GM21360 (cell line): ENCODE measurements at regions not wholly inside any gene's neighbourhood (a gene's known extent, or its start where the extent isn't known, plus 50 kb on each side); places are given as distances from the start of the nearest gene placed in this dataset.
"Not testable (repeated sequence)": the region's sequence is repeated elsewhere in the genome, so short reads cannot be mapped to it uniquely, and the experiment has no call there.

Experiments
- ATAC-seq: cut with Tn5 transposase; IDR thresholded peaks from one replicate; pipeline ENCODE4 v1.9.1; 2021; ENCODE audit warnings: mild to moderate bottlenecking, moderate library complexity; ENCODE audit not compliant: unreplicated experiment

- no peak for ATAC-seq
Measured at GRCh38 chr12:83432176-83432719, 745.5 kb downstream of the TMTC2 start.

GRCh38 chr12:83427586-83428136, 741.0 kb downstream of the TMTC2 start:
- not testable (repeated sequence) for ATAC-seq

GRCh38 chr12:83414981-83415380, 728.3 kb downstream of the TMTC2 start:
- ATAC-seq = no peak

- no peak for ATAC-seq
Measured at GRCh38 chr12:83408851-83409250, 722.1 kb downstream of the TMTC2 start.

GRCh38 chr12:83408146-83408545, 721.4 kb downstream of the TMTC2 start:
- no peak for ATAC-seq

GRCh38 chr12:83404521-83404920, 717.8 kb downstream of the TMTC2 start:
- no peak for ATAC-seq

- ATAC-seq = no peak
Measured at GRCh38 chr12:83390186-83390585, 703.5 kb downstream of the TMTC2 start.

- ATAC-seq = no peak
Measured at GRCh38 chr12:83389237-83389996, 702.7 kb downstream of the TMTC2 start.

- ATAC-seq = no peak
Measured at GRCh38 chr12:83388551-83388950, 701.8 kb downstream of the TMTC2 start.

- no peak for ATAC-seq
Measured at GRCh38 chr12:83386527-83387264, 700.0 kb downstream of the TMTC2 start.

- ATAC-seq = no peak
Measured at GRCh38 chr12:83378186-83378727, 691.6 kb downstream of the TMTC2 start.

- no peak for ATAC-seq
Measured at GRCh38 chr12:83365317-83365716, 678.6 kb downstream of the TMTC2 start.

GRCh38 chr12:83361475-83361874, 674.8 kb downstream of the TMTC2 start:
- ATAC-seq = no peak

- no peak for ATAC-seq
Measured at GRCh38 chr12:83361071-83361470, 674.4 kb downstream of the TMTC2 start.

GRCh38 chr12:83349907-83350611, 663.4 kb downstream of the TMTC2 start:
- ATAC-seq = no peak

- no peak for ATAC-seq
Measured at GRCh38 chr12:83346333-83346732, 659.6 kb downstream of the TMTC2 start.

- ATAC-seq = no peak
Measured at GRCh38 chr12:83343767-83344166, 657.1 kb downstream of the TMTC2 start.

- no peak for ATAC-seq
Measured at GRCh38 chr12:83335748-83336147, 649.0 kb downstream of the TMTC2 start.

GRCh38 chr12:83326666-83327065, 640.0 kb downstream of the TMTC2 start:
- ATAC-seq = no peak

GRCh38 chr12:83323866-83324265, 637.2 kb downstream of the TMTC2 start:
- ATAC-seq = no peak

- no peak for ATAC-seq
Measured at GRCh38 chr12:83322809-83323208, 636.1 kb downstream of the TMTC2 start.
